Calu3 (cell line): ENCODE measurements at regions not wholly inside any gene's neighbourhood (a gene's known extent, or its start where the extent isn't known, plus 50 kb on each side); places are given as distances from the start of the nearest gene placed in this dataset.

ENCODE experiments used
- BruUV-seq: library from RNA; stranded (reverse); fragments of 400-500 nt; replicated peaks from 2 replicates; lab custom pipeline; 2021; lab: Mats Ljungman, UMichigan
- CTCF ChIA-PET: fragments of 300-600 bp; sonication (Branson Sonifier 250); formaldehyde crosslinking; loops from one replicate; lab custom pipeline; 2022; ENCODE audit warnings: antibody characterized with exemption; lab: Charles Lee
- DNase-seq: peaks from one replicate; pipeline ENCODE4 v3.0.0; 2022
- H3K27ac Mint-ChIP-seq: one replicate; pipeline ENCODE4 v1.8.0; 2022; ENCODE audit warnings: mixed read lengths; ENCODE audit not compliant: unreplicated experiment
- H3K27me3 Mint-ChIP-seq: one replicate; pipeline ENCODE4 v1.8.0; 2022; ENCODE audit warnings: mixed read lengths; ENCODE audit not compliant: unreplicated experiment
- H3K36me3 Mint-ChIP-seq: one replicate; pipeline ENCODE4 v1.8.0; 2022; ENCODE audit warnings: mild to moderate bottlenecking, moderate library complexity, mixed read lengths; ENCODE audit not compliant: insufficient read depth, unreplicated experiment
- H3K4me1 Mint-ChIP-seq: one replicate; pipeline ENCODE4 v1.8.0; 2022; ENCODE audit warnings: mild to moderate bottlenecking, low read depth, mixed read lengths; ENCODE audit not compliant: unreplicated experiment
- H3K4me3 Mint-ChIP-seq: one replicate; pipeline ENCODE4 v1.8.0; 2022; ENCODE audit warnings: mild to moderate bottlenecking, low read depth, moderate library complexity, mixed read lengths; ENCODE audit not compliant: unreplicated experiment
- H3K9me3 Mint-ChIP-seq: one replicate; pipeline ENCODE4 v1.8.0; 2022; ENCODE audit warnings: low read depth, mixed read lengths; ENCODE audit not compliant: unreplicated experiment
- intact Hi-C: fragments of 100-400 bp; cut with micrococcal nuclease; formaldehyde crosslinking; loops from one replicate; pipeline ENCODE4 v1.10.0; 2022; ENCODE audit not compliant: unreplicated experiment
- TF ChIP-seq, protein P1 (sequence below): fragments of 200-600 bp; IDR thresholded peaks from one replicate; pipeline ENCODE4 v1.8.0; 2022; ENCODE audit warnings: antibody characterized with exemption; ENCODE audit not compliant: unreplicated experiment

DNA sequence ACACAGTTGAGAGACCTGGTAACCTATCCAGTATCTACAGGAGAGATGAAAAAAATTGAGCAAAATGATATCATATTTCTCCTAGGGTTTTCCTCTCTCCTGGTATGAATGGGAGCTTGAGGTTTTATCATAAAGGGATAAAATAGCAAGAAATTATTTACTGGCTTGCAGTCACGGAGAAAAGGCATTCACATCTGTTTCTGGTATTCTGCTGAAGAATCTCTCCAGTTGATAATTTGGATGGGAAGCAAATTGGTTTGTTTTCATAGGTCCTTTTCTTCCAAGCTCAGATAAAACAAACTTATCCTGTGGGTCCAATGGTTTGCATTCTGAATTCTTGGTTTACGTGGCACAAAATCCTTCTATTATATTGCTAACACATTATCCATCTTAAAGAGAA, 83.1 kb upstream of the GYPA start:
- BruUV-seq: no TSS peak
- Mint-ChIP-seq H3K27me3 (no peaks in the 10 kb centered on the region), H3K4me3 (no peak overlapping the region), H3K36me3 (no peaks in the 10 kb centered on the region), H3K9me3 (peaks cover 3% of the 10 kb centered on the region), H3K4me1 (no peaks in the 10 kb centered on the region), H3K27ac (no peak overlapping the region)
- intact Hi-C loops: no loop called here
- DNase-seq: no peak
- CTCF ChIA-PET: no interaction called here
- TF ChIP-seq, protein P1, sequence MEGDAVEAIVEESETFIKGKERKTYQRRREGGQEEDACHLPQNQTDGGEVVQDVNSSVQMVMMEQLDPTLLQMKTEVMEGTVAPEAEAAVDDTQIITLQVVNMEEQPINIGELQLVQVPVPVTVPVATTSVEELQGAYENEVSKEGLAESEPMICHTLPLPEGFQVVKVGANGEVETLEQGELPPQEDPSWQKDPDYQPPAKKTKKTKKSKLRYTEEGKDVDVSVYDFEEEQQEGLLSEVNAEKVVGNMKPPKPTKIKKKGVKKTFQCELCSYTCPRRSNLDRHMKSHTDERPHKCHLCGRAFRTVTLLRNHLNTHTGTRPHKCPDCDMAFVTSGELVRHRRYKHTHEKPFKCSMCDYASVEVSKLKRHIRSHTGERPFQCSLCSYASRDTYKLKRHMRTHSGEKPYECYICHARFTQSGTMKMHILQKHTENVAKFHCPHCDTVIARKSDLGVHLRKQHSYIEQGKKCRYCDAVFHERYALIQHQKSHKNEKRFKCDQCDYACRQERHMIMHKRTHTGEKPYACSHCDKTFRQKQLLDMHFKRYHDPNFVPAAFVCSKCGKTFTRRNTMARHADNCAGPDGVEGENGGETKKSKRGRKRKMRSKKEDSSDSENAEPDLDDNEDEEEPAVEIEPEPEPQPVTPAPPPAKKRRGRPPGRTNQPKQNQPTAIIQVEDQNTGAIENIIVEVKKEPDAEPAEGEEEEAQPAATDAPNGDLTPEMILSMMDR: no peak

DNA sequence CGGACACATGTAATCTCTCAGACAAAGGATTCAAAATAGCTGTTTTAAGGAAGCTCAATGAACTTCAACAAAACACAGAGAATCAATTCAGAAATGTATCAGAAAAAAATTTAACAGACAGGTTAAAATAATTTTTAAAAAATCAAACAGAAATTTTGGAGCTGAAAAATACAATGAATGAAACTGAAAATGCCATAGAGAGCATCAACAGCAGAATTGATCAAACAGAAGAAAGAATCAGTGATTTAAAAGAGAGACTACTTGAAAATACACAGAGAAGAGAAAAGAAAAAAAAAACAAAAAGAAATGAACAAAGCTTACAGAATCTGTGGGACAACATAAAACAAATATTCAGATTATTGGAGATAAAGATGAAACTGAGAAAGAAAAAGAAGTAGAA, 118.8 kb upstream of the GYPA start:
- no peak for DNase-seq
- TF ChIP-seq, protein P1: no peak
- no peaks in the 10 kb centered on the region for H3K9me3 Mint-ChIP-seq
- no TSS peak for BruUV-seq
- no peaks in the 10 kb centered on the region for H3K4me1 Mint-ChIP-seq
- H3K36me3 Mint-ChIP-seq: no peaks in the 10 kb centered on the region
- H3K27ac Mint-ChIP-seq: no peak overlapping the region
- CTCF ChIA-PET: no interaction called here
- no peak overlapping the region for H3K4me3 Mint-ChIP-seq
- intact Hi-C loops: no loop called here
- H3K27me3 Mint-ChIP-seq: no peaks in the 10 kb centered on the region

DNA sequence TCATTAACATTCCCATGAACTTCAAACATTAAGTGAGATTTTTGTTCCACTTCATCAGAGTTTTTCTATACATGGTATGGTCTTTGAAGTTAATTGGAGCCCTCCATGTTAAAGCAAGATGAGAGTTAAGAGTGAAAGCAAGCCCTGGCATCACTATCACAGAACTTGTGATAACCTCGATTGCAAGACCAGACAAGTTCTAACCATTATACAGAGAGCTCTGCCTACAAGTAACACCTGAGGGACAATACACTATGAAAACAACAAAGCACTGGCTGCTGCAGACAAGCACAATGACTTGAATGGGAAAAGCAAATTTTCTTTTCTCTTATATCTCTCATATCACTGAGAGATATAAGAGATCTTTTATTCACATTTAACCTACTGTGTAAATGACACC, 126.6 kb upstream of the GYPA start:
- Mint-ChIP-seq H3K4me3 (no peak overlapping the region), H3K27ac (no peak overlapping the region), H3K27me3 (no peaks in the 10 kb centered on the region), H3K4me1 (no peaks in the 10 kb centered on the region), H3K36me3 (no peaks in the 10 kb centered on the region), H3K9me3 (no peaks in the 10 kb centered on the region)
- DNase-seq: no peak
- intact Hi-C loops: no loop called here
- CTCF ChIA-PET: no interaction called here
- TF ChIP-seq, protein P1: no peak
- no TSS peak for BruUV-seq

DNA sequence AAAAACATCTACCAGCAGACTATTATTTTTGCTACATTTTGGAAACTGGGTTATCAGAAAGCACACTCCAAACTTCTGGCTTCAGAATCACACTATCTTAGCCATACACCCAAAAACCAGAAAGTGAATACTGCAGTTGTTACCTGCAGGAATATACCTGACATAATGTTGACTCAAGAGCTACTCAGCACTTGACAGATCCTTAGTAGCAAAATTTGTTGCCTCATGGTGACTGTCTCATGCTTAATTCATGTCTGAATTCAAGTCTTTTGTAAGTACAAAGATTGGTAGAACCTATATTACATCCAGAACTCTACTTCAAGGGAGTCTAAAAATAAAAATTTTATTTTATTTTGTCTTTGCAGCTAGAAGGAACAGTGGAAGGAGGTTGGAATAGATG, 140.2 kb upstream of the GYPA start:
- DNase-seq: no peak
- no TSS peak for BruUV-seq
- Mint-ChIP-seq H3K4me3 (no peak overlapping the region), H3K4me1 (no peaks in the 10 kb centered on the region), H3K36me3 (no peaks in the 10 kb centered on the region), H3K27me3 (no peaks in the 10 kb centered on the region), H3K9me3 (no peaks in the 10 kb centered on the region), H3K27ac (no peak overlapping the region)
- intact Hi-C loops: no loop called here
- TF ChIP-seq, protein P1: no peak
- CTCF ChIA-PET: no interaction called here
